SK-N-SH (cell line): ENCODE measurements at regions not wholly inside any gene's neighbourhood (a gene's known extent, or its start where the extent isn't known, plus 50 kb on each side); places are given as distances from the start of the nearest gene placed in this dataset.

Experiments
- CTCF ChIP-seq: fragments of 200-600 bp; sonication (generic); IDR thresholded peaks from 2 replicates; pipeline ENCODE4 v1.6.1; 2017; ENCODE audit warnings: antibody characterized with exemption, mild to moderate bottlenecking, moderate library complexity
- EP300 ChIP-seq, 2 experiments: IDR thresholded peaks; 2 replicates each; pipeline versions ENCODE4 v1.4.0 to v1.6.1; 2012; ENCODE audit warnings: borderline replicate concordance in 1 of 2, low read depth in 1 of 2, low read length in 1 of 2
- FOXM1 ChIP-seq: IDR thresholded peaks from 2 replicates; pipeline ENCODE4 v1.4.0; 2012; ENCODE audit warnings: low read depth, mild to moderate bottlenecking
- JUND ChIP-seq: IDR thresholded peaks from 2 replicates; pipeline ENCODE4 v1.4.0; 2012
- MAX ChIP-seq: IDR thresholded peaks from 2 replicates; pipeline ENCODE4 v1.4.0; 2012; ENCODE audit warnings: low read depth
- REST ChIP-seq: IDR thresholded peaks from 2 replicates; pipeline ENCODE4 v1.6.1; 2012; ENCODE audit warnings: mild to moderate bottlenecking, low read depth, low read length, moderate library complexity
- SIN3A ChIP-seq: IDR thresholded peaks from 2 replicates; pipeline ENCODE4 v1.6.1; 2012; ENCODE audit warnings: low read depth, mild to moderate bottlenecking, low read length, moderate library complexity, borderline replicate concordance
- USF1 ChIP-seq: IDR thresholded peaks from 2 replicates; pipeline ENCODE4 v1.4.0; 2012; ENCODE audit warnings: low read depth, borderline replicate concordance
- YY1 ChIP-seq: IDR thresholded peaks from 2 replicates; pipeline ENCODE4 v1.4.0; 2012; ENCODE audit warnings: low read depth, mild to moderate bottlenecking

GRCh38 chr14:61139006-61139599 is 142.0 kb downstream of the TMEM30B start:
- TF ChIP-seq JUND: no peak
- TF ChIP-seq SIN3A: no peak
- no peak for TF ChIP-seq YY1
- no peak for TF ChIP-seq EP300 (IDR thresholded peaks at IDR 0.05; ENCODE audit: borderline replicate concordance in 1 of 2, low read depth in 1 of 2, low read length in 1 of 2)
- no peak for TF ChIP-seq CTCF
- TF ChIP-seq FOXM1: no peak
- TF ChIP-seq MAX: no peak
- no peak for TF ChIP-seq REST
- no peak for TF ChIP-seq USF1
